ENCODE measurements at regions not wholly inside any gene's neighbourhood (a gene's known extent, or its start where the extent isn't known, plus 50 kb on each side); places are given as distances from the start of the nearest gene placed in this dataset.
"Not testable (repeated sequence)": the region's sequence is repeated elsewhere in the genome, so short reads cannot be mapped to it uniquely, and the experiment has no call there.

- H3K27me3 ChIP-seq, result no peaks in the 10 kb centered on the region
- no peak for DNase-seq
- H3K36me3 ChIP-seq, result no peaks in the 10 kb centered on the region
- TF ChIP-seq POLR2A (IDR thresholded peaks at IDR 0.05), result no peak
- TF ChIP-seq EP300 (IDR thresholded peaks at IDR 0.05), result no peak
- TF ChIP-seq, protein P1, sequence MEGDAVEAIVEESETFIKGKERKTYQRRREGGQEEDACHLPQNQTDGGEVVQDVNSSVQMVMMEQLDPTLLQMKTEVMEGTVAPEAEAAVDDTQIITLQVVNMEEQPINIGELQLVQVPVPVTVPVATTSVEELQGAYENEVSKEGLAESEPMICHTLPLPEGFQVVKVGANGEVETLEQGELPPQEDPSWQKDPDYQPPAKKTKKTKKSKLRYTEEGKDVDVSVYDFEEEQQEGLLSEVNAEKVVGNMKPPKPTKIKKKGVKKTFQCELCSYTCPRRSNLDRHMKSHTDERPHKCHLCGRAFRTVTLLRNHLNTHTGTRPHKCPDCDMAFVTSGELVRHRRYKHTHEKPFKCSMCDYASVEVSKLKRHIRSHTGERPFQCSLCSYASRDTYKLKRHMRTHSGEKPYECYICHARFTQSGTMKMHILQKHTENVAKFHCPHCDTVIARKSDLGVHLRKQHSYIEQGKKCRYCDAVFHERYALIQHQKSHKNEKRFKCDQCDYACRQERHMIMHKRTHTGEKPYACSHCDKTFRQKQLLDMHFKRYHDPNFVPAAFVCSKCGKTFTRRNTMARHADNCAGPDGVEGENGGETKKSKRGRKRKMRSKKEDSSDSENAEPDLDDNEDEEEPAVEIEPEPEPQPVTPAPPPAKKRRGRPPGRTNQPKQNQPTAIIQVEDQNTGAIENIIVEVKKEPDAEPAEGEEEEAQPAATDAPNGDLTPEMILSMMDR (IDR thresholded peaks at IDR 0.05), result no peak
- intact Hi-C loops (cut with DNase I), result no loop called here
- no peaks in the 10 kb centered on the region for H3K9me3 ChIP-seq
- no peak overlapping the region for H3K4me3 ChIP-seq
- no peak overlapping the region for H3K27ac ChIP-seq
- H3K4me1 ChIP-seq (ENCODE audit: insufficient read depth), result no peaks in the 10 kb centered on the region
These were observed 167.0 kb upstream of the RPRM start for GRCh38 chr2:153645599-153645998.

DNA sequence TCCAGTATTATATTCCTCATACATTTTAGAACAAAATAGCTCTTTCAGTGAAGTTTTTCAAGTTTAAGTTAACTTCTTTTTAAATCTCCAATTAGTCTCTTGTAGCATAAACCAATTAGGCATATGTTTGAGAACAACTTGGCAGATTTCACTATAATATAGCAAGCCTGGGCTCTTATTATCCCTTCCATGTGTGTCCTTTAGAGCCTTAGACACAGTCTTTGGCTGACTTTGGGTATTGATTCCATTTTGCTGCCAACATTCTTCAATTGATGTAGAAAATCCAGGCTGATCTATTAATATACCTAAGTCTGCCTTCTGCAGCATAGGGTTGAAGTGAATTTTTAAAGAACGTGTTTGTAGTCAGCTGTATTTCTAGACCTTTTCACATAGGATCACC is 179.1 kb upstream of the RPRM start:
- Histone ChIP-seq H3K27ac (no peak overlapping the region), H3K36me3 (no peaks in the 10 kb centered on the region), H3K27me3 (no peaks in the 10 kb centered on the region), H3K9me3 (no peaks in the 10 kb centered on the region), H3K4me1 (ENCODE audit: insufficient read depth) (no peaks in the 10 kb centered on the region), H3K4me3 (no peak overlapping the region)
- TF ChIP-seq POLR2A (IDR thresholded peaks at IDR 0.05) (no peak), EP300 (IDR thresholded peaks at IDR 0.05) (no peak)
- TF ChIP-seq, protein P1 (IDR thresholded peaks at IDR 0.05), result no peak
- intact Hi-C loops (cut with DNase I), result no loop called here
- whole genome bisulfite sequencing, 3 donors, result 82 to 84% (median 84%) methylated on average over 1 of the region's 1 CpG
- DNase-seq, result no peak

GRCh38 chr2:153661801-153662200 is 183.2 kb upstream of the RPRM start:
- Histone ChIP-seq H3K4me3 (no peak overlapping the region), H3K36me3 (no peaks in the 10 kb centered on the region), H3K9me3 (no peaks in the 10 kb centered on the region), H3K4me1 (ENCODE audit: insufficient read depth) (no peaks in the 10 kb centered on the region), H3K27ac (no peak overlapping the region), H3K27me3 (no peaks in the 10 kb centered on the region)
- TF ChIP-seq EP300 (IDR thresholded peaks at IDR 0.05) (no peak), POLR2A (IDR thresholded peaks at IDR 0.05) (no peak)
- TF ChIP-seq, protein P1 (IDR thresholded peaks at IDR 0.05), result no peak
- no peak for DNase-seq
- intact Hi-C loops (cut with DNase I), result no loop called here
- WGBS, 3 donors, result 69 to 85% (median 79%) methylated on average over 3 of the region's 3 CpGs

GRCh38 chr2:153663371-153663770 is 184.8 kb upstream of the RPRM start:
- Histone ChIP-seq H3K27ac (no peak overlapping the region), H3K36me3 (no peaks in the 10 kb centered on the region), H3K4me1 (ENCODE audit: insufficient read depth) (no peaks in the 10 kb centered on the region), H3K27me3 (no peaks in the 10 kb centered on the region), H3K9me3 (no peaks in the 10 kb centered on the region), H3K4me3 (no peak overlapping the region)
- DNase-seq, result no peak
- 43 to 46% (median 45%) methylated on average over 2 of the region's 2 CpGs for WGBS, 3 donors
- TF ChIP-seq POLR2A (IDR thresholded peaks at IDR 0.05) (no peak), EP300 (IDR thresholded peaks at IDR 0.05) (no peak)
- TF ChIP-seq, protein P1 (IDR thresholded peaks at IDR 0.05), result no peak
- intact Hi-C loops (cut with DNase I), result no loop called here

DNA sequence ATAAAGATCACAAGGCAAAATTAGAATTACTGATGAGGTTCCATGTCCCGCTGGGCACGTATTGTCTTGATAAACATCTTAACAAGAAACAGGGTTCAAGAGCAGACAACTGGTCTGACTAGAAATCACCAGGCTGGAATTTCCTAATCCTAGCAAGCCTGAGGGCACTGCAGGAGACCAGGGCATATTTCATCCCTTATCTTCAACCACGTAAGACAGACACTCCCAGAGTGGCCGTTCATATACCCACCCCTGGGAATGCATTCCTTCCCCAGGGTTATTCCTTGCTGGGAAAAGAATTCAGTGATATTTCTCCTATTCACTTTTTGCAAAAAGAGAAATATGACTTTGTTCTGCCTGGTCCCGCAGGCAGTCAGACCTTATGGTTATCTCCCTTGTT is 185.4 kb upstream of the RPRM start:
- 43 to 53% (median 44%) methylated on average over 5 of the region's 5 CpGs for WGBS, 3 donors
- not testable (repeated sequence) for H3K4me3 ChIP-seq

More for the DNA sequence above, 185.4 kb upstream of the RPRM start:
- H3K9me3 ChIP-seq; intact Hi-C loops (cut with DNase I); DNase-seq; H3K27me3 ChIP-seq; H3K27ac ChIP-seq; H3K36me3 ChIP-seq; H3K4me1 ChIP-seq (ENCODE audit: insufficient read depth): not testable (repeated sequence)
